A549 (cell line): ENCODE measurements at regions not wholly inside any gene's neighbourhood (a gene's known extent, or its start where the extent isn't known, plus 50 kb on each side); places are given as distances from the start of the nearest gene placed in this dataset.

Experiments used
- JUN ChIP-seq, 2 experiments: fragments of >200 bp; sonication (Bioruptor Twin); formaldehyde crosslinking; IDR thresholded peaks; 2 replicates in 1 of 2; 3 replicates in 1 of 2; pipeline ENCODE4 v1.6.1; 2016 to 2017
- JUNB ChIP-seq: fragments of >200 bp; sonication (Bioruptor Twin); formaldehyde crosslinking; IDR thresholded peaks from 2 replicates; pipeline ENCODE4 v1.6.1; 2016
- POLR2A ChIP-seq: IDR thresholded peaks from 2 replicates; pipeline ENCODE4 v1.6.1; 2012; ENCODE audit warnings: mild to moderate bottlenecking, low read length
- RNF2 ChIP-seq: fragments of 200-600 bp; sonication (generic); IDR thresholded peaks from 2 replicates; pipeline ENCODE4 v1.6.1; 2016; ENCODE audit warnings: low read depth, mild to moderate bottlenecking, antibody characterized with exemption, moderate library complexity, borderline replicate concordance
- SMC3 ChIP-seq: fragments of >200 bp; sonication (Bioruptor Twin); formaldehyde crosslinking; IDR thresholded peaks from 3 replicates; pipeline ENCODE4 v1.6.1; 2018; ENCODE audit warnings: inconsistent platforms
- TF ChIP-seq, protein P1 (sequence below): fragments of 250-450 bp; sonication (Bioruptor Pico); IDR thresholded peaks from 2 replicates; pipeline ENCODE4 v1.5.0; 2021; ENCODE audit warnings: mild to moderate bottlenecking, moderate library complexity, borderline replicate concordance
- TF ChIP-seq, protein P2 (sequence below): fragments of 450-650 bp; IDR thresholded peaks from 2 replicates; pipeline ENCODE4 v1.6.1; 2014; ENCODE audit warnings: antibody characterized with exemption
- TF ChIP-seq, protein P3 (sequence below): fragments of >200 bp; sonication (Bioruptor Twin); formaldehyde crosslinking; IDR thresholded peaks from 3 replicates; pipeline ENCODE4 v1.5.1; 2016
- TF ChIP-seq, protein P4 (sequence below): fragments of 200-600 bp; sonication (generic); IDR thresholded peaks from 2 replicates; pipeline ENCODE4 v1.6.1; 2016; ENCODE audit warnings: antibody characterized with exemption, mild to moderate bottlenecking, moderate library complexity

DNA sequence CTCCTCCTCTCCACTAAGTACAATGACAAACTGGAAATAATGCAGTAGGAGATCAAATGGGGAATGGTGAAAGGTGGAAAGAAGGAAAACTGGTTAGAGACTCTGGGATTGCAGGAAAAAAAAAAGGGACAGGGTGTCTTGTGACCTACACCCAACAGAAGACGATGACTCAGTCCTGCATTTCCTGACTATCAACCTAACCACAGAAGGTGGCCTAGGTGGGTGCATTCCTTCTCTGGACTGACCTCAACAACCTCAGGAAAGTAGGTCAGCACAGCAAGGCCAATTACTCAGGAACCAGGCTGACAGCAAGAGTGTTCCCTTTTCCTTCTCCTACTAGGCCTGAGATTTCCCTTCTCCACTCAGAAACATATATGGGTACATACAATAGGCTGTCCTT is 1386.4 kb upstream of the ZEB2 start:
- TF ChIP-seq, protein P1, sequence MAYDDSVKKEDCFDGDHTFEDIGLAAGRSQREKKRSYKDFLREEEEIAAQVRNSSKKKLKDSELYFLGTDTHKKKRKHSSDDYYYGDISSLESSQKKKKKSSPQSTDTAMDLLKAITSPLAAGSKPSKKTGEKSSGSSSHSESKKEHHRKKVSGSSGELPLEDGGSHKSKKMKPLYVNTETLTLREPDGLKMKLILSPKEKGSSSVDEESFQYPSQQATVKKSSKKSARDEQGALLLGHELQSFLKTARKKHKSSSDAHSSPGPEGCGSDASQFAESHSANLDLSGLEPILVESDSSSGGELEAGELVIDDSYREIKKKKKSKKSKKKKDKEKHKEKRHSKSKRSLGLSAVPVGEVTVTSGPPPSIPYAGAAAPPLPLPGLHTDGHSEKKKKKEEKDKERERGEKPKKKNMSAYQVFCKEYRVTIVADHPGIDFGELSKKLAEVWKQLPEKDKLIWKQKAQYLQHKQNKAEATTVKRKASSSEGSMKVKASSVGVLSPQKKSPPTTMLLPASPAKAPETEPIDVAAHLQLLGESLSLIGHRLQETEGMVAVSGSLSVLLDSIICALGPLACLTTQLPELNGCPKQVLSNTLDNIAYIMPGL (CRISPR knock-in tag) = no peak
- TF ChIP-seq, protein P2, sequence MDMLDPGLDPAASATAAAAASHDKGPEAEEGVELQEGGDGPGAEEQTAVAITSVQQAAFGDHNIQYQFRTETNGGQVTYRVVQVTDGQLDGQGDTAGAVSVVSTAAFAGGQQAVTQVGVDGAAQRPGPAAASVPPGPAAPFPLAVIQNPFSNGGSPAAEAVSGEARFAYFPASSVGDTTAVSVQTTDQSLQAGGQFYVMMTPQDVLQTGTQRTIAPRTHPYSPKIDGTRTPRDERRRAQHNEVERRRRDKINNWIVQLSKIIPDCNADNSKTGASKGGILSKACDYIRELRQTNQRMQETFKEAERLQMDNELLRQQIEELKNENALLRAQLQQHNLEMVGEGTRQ = no peak
- TF ChIP-seq, protein P3, sequence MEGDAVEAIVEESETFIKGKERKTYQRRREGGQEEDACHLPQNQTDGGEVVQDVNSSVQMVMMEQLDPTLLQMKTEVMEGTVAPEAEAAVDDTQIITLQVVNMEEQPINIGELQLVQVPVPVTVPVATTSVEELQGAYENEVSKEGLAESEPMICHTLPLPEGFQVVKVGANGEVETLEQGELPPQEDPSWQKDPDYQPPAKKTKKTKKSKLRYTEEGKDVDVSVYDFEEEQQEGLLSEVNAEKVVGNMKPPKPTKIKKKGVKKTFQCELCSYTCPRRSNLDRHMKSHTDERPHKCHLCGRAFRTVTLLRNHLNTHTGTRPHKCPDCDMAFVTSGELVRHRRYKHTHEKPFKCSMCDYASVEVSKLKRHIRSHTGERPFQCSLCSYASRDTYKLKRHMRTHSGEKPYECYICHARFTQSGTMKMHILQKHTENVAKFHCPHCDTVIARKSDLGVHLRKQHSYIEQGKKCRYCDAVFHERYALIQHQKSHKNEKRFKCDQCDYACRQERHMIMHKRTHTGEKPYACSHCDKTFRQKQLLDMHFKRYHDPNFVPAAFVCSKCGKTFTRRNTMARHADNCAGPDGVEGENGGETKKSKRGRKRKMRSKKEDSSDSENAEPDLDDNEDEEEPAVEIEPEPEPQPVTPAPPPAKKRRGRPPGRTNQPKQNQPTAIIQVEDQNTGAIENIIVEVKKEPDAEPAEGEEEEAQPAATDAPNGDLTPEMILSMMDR = no peak
- TF ChIP-seq JUNB (no peak), JUN (IDR thresholded peaks at IDR 0.05) (no peak), SMC3 (no peak), RNF2 (no peak), POLR2A (no peak)
- TF ChIP-seq, protein P4, sequence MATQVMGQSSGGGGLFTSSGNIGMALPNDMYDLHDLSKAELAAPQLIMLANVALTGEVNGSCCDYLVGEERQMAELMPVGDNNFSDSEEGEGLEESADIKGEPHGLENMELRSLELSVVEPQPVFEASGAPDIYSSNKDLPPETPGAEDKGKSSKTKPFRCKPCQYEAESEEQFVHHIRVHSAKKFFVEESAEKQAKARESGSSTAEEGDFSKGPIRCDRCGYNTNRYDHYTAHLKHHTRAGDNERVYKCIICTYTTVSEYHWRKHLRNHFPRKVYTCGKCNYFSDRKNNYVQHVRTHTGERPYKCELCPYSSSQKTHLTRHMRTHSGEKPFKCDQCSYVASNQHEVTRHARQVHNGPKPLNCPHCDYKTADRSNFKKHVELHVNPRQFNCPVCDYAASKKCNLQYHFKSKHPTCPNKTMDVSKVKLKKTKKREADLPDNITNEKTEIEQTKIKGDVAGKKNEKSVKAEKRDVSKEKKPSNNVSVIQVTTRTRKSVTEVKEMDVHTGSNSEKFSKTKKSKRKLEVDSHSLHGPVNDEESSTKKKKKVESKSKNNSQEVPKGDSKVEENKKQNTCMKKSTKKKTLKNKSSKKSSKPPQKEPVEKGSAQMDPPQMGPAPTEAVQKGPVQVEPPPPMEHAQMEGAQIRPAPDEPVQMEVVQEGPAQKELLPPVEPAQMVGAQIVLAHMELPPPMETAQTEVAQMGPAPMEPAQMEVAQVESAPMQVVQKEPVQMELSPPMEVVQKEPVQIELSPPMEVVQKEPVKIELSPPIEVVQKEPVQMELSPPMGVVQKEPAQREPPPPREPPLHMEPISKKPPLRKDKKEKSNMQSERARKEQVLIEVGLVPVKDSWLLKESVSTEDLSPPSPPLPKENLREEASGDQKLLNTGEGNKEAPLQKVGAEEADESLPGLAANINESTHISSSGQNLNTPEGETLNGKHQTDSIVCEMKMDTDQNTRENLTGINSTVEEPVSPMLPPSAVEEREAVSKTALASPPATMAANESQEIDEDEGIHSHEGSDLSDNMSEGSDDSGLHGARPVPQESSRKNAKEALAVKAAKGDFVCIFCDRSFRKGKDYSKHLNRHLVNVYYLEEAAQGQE = no peak
